ENCODE measurements at regions not wholly inside any gene's neighbourhood (a gene's known extent, or its start where the extent isn't known, plus 50 kb on each side); places are given as distances from the start of the nearest gene placed in this dataset.

DNA sequence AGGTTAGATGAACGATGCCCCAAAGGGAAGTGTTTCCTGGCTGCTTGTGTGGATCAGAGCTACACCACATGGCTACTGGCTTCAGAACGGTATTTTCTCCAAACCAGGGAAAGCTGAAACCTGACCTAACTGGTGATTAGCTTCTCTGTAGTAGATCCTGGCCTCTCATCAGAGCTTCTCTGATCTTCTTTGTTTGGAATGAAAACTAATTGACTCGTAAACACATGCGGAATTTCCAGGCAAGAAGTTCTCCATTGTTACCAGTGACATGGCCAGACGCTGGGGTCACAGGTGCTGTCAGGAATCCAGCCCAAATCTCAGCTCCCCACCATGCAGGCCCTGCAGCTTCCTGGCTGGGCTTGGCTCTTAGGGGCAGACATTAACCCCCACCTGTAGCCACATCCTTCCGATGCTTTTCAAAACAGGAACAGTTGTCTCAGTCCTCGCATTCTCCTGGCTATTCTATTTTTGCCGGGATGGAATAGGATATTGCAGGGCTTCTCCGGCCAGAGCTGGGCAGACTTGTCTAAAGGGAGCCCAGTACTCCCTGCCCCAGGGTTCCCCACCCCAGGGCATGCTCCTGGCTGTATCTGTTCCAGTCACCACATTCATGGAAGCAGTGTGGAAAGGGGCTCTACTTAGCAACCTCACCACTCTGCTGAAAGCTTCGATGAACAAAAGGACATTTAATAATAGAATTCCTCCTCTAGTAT is 305.4 kb upstream of the F9 start:
- TF ChIP-seq, protein P1, sequence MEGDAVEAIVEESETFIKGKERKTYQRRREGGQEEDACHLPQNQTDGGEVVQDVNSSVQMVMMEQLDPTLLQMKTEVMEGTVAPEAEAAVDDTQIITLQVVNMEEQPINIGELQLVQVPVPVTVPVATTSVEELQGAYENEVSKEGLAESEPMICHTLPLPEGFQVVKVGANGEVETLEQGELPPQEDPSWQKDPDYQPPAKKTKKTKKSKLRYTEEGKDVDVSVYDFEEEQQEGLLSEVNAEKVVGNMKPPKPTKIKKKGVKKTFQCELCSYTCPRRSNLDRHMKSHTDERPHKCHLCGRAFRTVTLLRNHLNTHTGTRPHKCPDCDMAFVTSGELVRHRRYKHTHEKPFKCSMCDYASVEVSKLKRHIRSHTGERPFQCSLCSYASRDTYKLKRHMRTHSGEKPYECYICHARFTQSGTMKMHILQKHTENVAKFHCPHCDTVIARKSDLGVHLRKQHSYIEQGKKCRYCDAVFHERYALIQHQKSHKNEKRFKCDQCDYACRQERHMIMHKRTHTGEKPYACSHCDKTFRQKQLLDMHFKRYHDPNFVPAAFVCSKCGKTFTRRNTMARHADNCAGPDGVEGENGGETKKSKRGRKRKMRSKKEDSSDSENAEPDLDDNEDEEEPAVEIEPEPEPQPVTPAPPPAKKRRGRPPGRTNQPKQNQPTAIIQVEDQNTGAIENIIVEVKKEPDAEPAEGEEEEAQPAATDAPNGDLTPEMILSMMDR (conservative IDR thresholded peaks at IDR 0.05; ENCODE audit: low read depth, low read length): no peak
- TF ChIP-seq EZH2 (IDR thresholded peaks at IDR 0.05; ENCODE audit: low read length, unreplicated experiment): no peak
